Activated CD8-positive, alpha-beta memory T cell treated with anti-CD3 and anti-CD28 coated beads, Interleukin-2, amount 50 U/mL, for 24 hours (primary cell): ENCODE measurements at regions not wholly inside any gene's neighbourhood (a gene's known extent, or its start where the extent isn't known, plus 50 kb on each side); places are given as distances from the start of the nearest gene placed in this dataset.

ENCODE experiments used
- DNase-seq: peaks from one replicate; pipeline ENCODE4 v3.0.0-alpha.2; 2020; ENCODE audit errors: extremely low read depth

DNA sequence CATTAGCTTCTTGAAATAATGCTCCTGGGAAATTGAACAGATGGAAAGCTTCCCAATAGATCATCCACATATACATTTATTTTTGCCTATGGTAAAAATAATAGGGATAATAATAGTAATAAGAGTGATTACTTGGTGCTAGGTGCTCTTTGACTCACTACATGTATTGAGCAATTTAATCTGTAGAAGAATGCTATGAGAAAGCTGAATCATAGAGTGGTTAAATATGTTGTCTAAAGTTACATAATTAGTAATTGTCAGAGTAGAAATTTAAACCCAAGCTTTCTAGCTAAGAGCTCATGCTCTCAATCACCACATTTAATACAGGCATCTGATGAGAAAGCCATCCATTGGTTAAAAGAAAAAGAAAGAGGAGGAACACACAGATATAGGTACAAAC, 590.5 kb upstream of the SLC8A1 start:
- no peak for DNase-seq

GRCh38 chr2:41061356-41061755, 609.5 kb upstream of the SLC8A1 start:
- DNase-seq: no peak

DNA sequence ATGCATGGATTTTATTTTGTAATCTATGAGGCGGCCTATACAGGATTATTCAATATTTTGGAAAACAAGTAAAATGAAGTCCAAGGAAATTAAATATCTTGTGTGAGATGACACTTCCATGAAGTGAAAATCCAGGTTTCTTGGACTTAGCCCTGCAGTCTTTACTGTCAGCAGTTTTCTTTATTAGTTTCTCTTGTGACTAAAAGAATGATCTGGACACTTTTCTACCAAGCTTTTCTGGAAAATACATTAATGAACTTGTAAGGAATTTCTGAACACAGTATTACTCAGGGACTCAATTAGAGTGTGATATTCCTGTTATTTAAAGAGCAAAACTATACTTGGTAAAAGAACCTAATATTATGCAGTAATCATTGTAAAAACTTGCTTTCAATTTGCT, 610.4 kb upstream of the SLC8A1 start:
- DNase-seq: no peak

DNA sequence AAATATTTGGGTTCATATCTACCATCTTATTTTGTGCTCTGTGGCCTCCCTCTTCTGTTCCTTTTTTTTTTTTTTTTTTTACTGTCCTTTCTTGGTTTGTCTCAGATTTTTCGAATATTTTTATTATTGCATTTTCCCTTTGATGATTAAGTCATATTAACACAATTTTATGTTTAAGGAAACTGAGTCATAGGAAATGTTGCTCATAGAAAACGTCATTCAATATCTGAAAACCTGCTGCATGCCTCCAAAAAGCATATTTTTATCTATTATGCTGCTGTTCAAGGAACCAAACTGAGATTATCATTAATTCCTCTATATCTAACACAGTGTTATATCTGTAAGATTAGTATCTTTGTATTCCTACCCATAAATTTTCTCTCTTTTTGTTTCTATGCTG, 614.3 kb upstream of the SLC8A1 start:
- no peak for DNase-seq

DNA sequence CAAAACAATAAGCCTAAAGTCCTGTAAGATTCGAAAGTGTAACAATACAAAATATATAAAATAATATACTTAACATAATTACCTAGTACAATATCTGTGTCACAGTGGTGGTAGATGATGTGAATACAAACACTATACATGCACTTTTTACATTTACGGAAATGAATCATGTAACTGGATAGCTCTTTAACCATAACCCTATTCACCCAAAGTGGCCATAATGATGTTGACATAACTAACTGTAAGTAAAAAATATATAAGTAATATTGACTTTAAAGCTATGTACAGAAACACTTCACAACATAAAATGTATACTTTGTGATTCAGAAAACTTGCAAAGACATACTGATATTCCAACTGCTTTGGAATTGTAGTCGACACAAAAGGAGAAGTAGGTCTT, 616.9 kb upstream of the SLC8A1 start:
- no peak for DNase-seq

- DNase-seq: no peak
Measured at GRCh38 chr2:41078341-41078740, 626.5 kb upstream of the SLC8A1 start.

DNA sequence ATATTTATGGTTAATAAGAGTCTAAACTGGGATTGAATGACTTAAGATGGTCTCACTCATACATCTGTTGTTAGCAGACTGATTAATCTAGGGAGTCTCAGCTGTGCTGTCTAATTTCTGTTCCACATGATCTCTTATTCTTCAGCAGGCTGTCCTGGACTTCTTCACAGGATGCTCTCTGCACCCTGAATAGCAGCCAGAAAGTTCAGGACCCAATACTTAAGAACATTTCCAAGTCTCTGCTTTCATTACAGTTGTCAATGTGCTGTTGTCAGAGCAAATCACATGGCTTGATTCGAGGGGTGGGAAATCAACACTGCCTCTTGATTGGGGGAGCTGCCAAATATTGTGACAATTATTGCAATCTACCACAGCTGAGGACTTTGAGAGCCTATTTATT, 627.1 kb upstream of the SLC8A1 start:
- DNase-seq: no peak

GRCh38 chr2:41084321-41084720, 632.4 kb upstream of the SLC8A1 start:
- DNase-seq: no peak

- no peak for DNase-seq
Measured at GRCh38 chr2:41087946-41088345, 636.1 kb upstream of the SLC8A1 start.

DNA sequence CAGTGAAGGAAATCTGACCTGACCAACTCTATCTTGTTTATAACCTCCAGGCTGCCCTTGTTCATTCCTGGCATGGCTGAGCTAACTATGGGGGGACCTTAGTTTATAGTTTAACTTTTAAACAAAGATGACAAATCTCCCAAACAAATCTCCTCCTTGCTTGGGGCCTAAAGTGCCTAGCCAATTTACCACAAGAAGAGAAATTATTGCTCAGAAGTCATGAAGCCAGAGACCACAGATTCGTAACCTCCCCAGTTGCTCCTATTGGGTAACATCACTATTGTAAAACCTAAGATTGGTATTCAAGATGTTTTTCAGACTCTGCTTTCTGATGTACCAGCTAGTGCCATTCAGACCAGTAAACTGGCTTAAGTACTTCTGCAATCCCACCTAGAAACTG, 649.4 kb upstream of the SLC8A1 start:
- DNase-seq: no peak

- DNase-seq: no peak
Measured at GRCh38 chr2:41109744-41110143, 657.9 kb upstream of the SLC8A1 start.

GRCh38 chr2:41111836-41112627, 660.1 kb upstream of the SLC8A1 start:
- DNase-seq: no peak

DNA sequence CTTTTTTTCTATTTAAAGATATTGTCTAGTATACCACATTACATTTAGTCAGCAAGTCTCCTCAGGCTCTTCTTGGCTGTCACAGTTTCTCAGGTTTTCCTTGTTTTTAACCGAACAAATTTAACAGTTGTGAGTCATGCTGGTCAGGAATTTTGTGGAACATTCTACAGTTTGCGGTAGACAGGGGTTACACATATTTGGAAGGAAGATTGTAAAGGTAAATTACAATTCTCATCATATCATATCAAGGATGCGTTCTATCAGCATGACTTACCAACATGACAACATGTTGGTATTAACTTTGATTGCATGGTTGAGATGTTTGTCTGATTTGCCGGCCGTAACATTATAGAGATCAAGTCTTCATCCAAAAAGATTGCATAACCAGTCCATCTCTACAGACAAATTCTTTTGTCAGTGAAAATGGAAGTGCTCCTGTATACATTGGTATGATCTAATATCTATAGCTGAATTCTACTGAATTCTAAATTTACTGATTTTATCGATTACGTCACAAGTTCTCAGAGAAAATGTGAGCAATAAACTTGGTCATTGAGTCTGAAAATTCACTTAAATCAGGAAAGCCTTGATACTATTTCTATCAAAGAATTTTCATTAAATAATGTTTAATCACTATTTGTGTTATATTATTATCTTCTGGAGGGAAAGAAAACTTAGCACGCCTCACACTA, 664.4 kb upstream of the SLC8A1 start:
- DNase-seq: no peak

GRCh38 chr2:41119489-41119888, 667.6 kb upstream of the SLC8A1 start:
- DNase-seq: no peak

DNA sequence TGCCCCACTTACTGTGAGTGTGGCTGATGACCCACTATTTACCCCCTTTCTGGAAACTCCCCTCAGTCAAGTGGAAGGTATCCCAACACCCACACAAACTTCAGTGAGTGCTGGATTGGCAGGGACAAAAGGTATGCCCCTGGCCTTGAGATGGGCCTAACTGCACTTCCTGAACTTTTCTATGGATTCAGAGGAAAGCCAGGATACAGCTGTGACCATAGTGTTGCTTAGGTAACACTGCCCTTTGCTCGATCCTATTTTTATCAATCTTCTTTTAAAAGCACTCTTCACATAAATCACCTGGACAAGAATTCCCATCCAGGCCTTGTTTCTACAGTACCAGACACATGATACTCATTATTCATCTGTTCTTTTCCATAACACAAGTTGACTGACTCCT, 671.5 kb upstream of the SLC8A1 start:
- no peak for DNase-seq

GRCh38 chr2:41127351-41127750, 675.5 kb upstream of the SLC8A1 start:
- no peak for DNase-seq

GRCh38 chr2:41129988-41130387, 678.1 kb upstream of the SLC8A1 start:
- no peak for DNase-seq

DNA sequence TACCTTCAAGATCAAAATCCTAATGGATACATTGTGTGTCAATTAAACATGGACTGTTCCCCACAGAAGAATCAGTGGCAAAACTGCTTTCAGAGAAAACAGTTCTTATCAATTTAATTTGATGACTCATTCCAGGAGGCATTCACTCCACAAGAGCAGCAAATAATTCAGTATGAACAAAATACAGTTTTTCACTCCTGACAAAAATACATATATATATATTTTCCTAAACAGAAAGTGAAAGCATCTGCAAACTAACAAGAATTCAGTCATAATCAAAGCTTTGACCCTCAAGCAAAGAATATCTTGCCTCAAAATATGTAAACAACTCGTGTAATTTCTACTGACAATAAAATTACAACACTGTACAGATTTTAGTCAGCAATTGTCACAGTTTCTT, 685.1 kb upstream of the SLC8A1 start:
- DNase-seq: no peak

GRCh38 chr2:41141146-41141791, 689.4 kb upstream of the SLC8A1 start:
- DNase-seq: no peak

- no peak for DNase-seq
Measured at GRCh38 chr2:41142478-41142877, 690.6 kb upstream of the SLC8A1 start.

DNA sequence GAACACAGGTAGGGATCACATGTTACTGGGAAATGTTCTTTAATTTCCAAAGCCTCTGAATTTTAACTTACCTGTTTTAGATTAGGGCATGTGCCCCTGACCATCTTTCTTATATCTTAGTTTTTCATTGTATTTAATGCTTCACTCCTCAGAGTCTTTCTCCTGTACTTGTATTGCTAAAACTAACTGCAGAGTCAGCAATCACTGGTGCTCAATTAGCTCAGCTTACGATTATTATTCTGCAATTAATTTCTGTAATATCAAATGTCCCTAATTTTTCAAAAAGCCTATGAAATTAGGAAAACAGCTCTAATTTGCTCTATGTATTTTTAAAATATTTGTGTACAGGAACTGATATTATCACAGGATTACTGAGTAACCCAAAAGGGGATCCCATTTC, 693.2 kb upstream of the SLC8A1 start:
- DNase-seq: no peak

- DNase-seq: no peak
Measured at GRCh38 chr2:41149054-41149453, 697.2 kb upstream of the SLC8A1 start.

DNA sequence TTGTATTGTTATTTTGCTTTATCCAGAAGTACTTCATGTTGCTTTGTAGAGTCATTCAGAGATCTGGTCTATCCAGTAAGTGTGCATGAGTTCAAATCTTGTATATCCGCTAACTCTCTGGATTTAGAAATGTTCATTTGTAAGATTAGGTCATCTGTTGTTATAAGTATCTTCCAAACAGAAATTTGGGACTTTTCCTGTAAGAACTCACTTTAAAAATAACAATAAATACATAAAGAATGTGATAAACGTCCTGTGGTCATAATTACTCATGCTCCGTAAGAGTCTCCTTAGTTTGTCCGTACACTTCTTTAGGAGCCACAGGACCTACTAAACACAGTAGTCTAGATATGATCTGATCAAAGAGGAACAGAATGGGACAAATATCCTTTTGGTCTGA, 699.9 kb upstream of the SLC8A1 start:
- DNase-seq: no peak
